Suprapubic skin (tissue), 4 donors: ENCODE measurements at regions not wholly inside any gene's neighbourhood (a gene's known extent, or its start where the extent isn't known, plus 50 kb on each side); places are given as distances from the start of the nearest gene placed in this dataset.

Experiments used
- DNase-seq, 2 donors: peaks; one replicate each; pipeline ENCODE4 v3.0.0-alpha.2; 2019; ENCODE audit warnings: low spot score in 2 of 2
- H3K27ac ChIP-seq: fragments of 200-600 bp; sonication (generic); one replicate; pipeline ENCODE4 v1.5.1; 2019
- H3K27me3 ChIP-seq: fragments of 200-600 bp; sonication (generic); one replicate; pipeline ENCODE4 v1.5.1; 2019
- H3K36me3 ChIP-seq: fragments of 200-600 bp; sonication (generic); one replicate; pipeline ENCODE4 v1.5.1; 2019
- H3K4me1 ChIP-seq: fragments of 200-600 bp; sonication (generic); one replicate; pipeline ENCODE4 v1.5.1; 2019
- H3K4me3 ChIP-seq: fragments of 200-600 bp; sonication (generic); one replicate; pipeline ENCODE4 v1.5.1; 2019; ENCODE audit warnings: mild to moderate bottlenecking
- H3K9me3 ChIP-seq: fragments of 200-600 bp; sonication (generic); one replicate; pipeline ENCODE4 v1.5.1; 2019
- CTCF ChIP-seq, 2 donors: fragments of 200-600 bp in 1 of 2; fragments of 450-650 bp in 1 of 2; sonication (generic) in 1 of 2; IDR thresholded peaks; one replicate each; pipeline ENCODE4 v1.5.1; 2016 to 2019; ENCODE audit warnings: antibody characterized with exemption in 2 of 2, mild to moderate bottlenecking in 1 of 2, moderate library complexity in 1 of 2
- EP300 ChIP-seq: sonication (generic); formaldehyde crosslinking; IDR thresholded peaks from one replicate; pipeline ENCODE4 v1.6.1; 2017; ENCODE audit warnings: antibody characterized with exemption
- POLR2A ChIP-seq, 2 donors: fragments of 450-650 bp; IDR thresholded peaks; one replicate each; pipeline ENCODE4 v1.6.1; 2017; ENCODE audit warnings: antibody characterized with exemption in 2 of 2, mild to moderate bottlenecking in 2 of 2, moderate library complexity in 2 of 2
- POLR2AphosphoS5 ChIP-seq, 3 donors: sonication (generic); formaldehyde crosslinking; IDR thresholded peaks; one replicate each; pipeline ENCODE4 v1.6.1; 2017; ENCODE audit warnings: antibody characterized with exemption in 3 of 3
- WGBS: methylation state at CpG from one replicate; pipeline ENCODE4 v1.1.5; 2018; 5-methylcytosine and 5-hydroxymethylcytosine counted together

GRCh38 chr5:121667292-121667691 is 184.4 kb upstream of the FTMT start:
- TF ChIP-seq POLR2AphosphoS5 (IDR thresholded peaks at IDR 0.05): no peak
- no peak for TF ChIP-seq CTCF (IDR thresholded peaks at IDR 0.05)
- no peak for TF ChIP-seq EP300
- no peak for TF ChIP-seq POLR2A (IDR thresholded peaks at IDR 0.05)
- WGBS: 55% methylated on average over 3 of the region's 3 CpGs
- H3K27me3 ChIP-seq: no peaks in the 10 kb centered on the region
- DNase-seq: no peak
- no peaks in the 10 kb centered on the region for H3K36me3 ChIP-seq
- H3K4me1 ChIP-seq: no peaks in the 10 kb centered on the region
- no peak overlapping the region for H3K27ac ChIP-seq
- no peak overlapping the region for H3K4me3 ChIP-seq
- no peaks in the 10 kb centered on the region for H3K9me3 ChIP-seq

GRCh38 chr5:121668635-121669034 is 183.0 kb upstream of the FTMT start:
- H3K27ac ChIP-seq: no peak overlapping the region
- H3K4me1 ChIP-seq: no peaks in the 10 kb centered on the region
- no peaks in the 10 kb centered on the region for H3K9me3 ChIP-seq
- no peak overlapping the region for H3K4me3 ChIP-seq
- no peaks in the 10 kb centered on the region for H3K36me3 ChIP-seq
- no peaks in the 10 kb centered on the region for H3K27me3 ChIP-seq
- 69% methylated on average over 1 of the region's 1 CpG for WGBS
- DNase-seq: no peak
- TF ChIP-seq POLR2AphosphoS5 (IDR thresholded peaks at IDR 0.05) (no peak), EP300 (no peak), CTCF (IDR thresholded peaks at IDR 0.05) (no peak), POLR2A (IDR thresholded peaks at IDR 0.05) (no peak)

GRCh38 chr5:121671624-121672023 is 180.1 kb upstream of the FTMT start:
- Histone ChIP-seq H3K27me3 (no peaks in the 10 kb centered on the region), H3K27ac (no peak overlapping the region), H3K9me3 (no peaks in the 10 kb centered on the region), H3K4me1 (no peaks in the 10 kb centered on the region), H3K4me3 (no peak overlapping the region), H3K36me3 (no peaks in the 10 kb centered on the region)
- no peak for DNase-seq
- WGBS: 69% methylated on average over 2 of the region's 2 CpGs
- TF ChIP-seq POLR2AphosphoS5 (IDR thresholded peaks at IDR 0.05) (no peak), POLR2A (IDR thresholded peaks at IDR 0.05) (no peak), CTCF (IDR thresholded peaks at IDR 0.05) (no peak), EP300 (no peak)

- Histone ChIP-seq H3K36me3 (no peaks in the 10 kb centered on the region), H3K4me3 (no peak overlapping the region), H3K27ac (no peak overlapping the region), H3K4me1 (no peaks in the 10 kb centered on the region), H3K9me3 (no peaks in the 10 kb centered on the region), H3K27me3 (no peaks in the 10 kb centered on the region)
- DNase-seq: no peak
- 65% methylated on average over 2 of the region's 2 CpGs for WGBS
- TF ChIP-seq CTCF (IDR thresholded peaks at IDR 0.05): no peak
Observed at GRCh38 chr5:121675924-121676323, 175.8 kb upstream of the FTMT start.

GRCh38 chr5:121681229-121681855 is 170.3 kb upstream of the FTMT start:
- H3K27ac ChIP-seq: no peak overlapping the region
- no peaks in the 10 kb centered on the region for H3K36me3 ChIP-seq
- no peaks in the 10 kb centered on the region for H3K27me3 ChIP-seq
- no peak for DNase-seq
- no peaks in the 10 kb centered on the region for H3K4me1 ChIP-seq
- WGBS: 83% methylated on average over 6 of the region's 6 CpGs
- H3K4me3 ChIP-seq: no peak overlapping the region
- TF ChIP-seq EP300 (no peak), POLR2A (IDR thresholded peaks at IDR 0.05) (no peak), CTCF (IDR thresholded peaks at IDR 0.05) (no peak), POLR2AphosphoS5 (IDR thresholded peaks at IDR 0.05) (no peak)
- H3K9me3 ChIP-seq: no peaks in the 10 kb centered on the region
